ENCODE measurements at regions not wholly inside any gene's neighbourhood (a gene's known extent, or its start where the extent isn't known, plus 50 kb on each side); places are given as distances from the start of the nearest gene placed in this dataset.

DNA sequence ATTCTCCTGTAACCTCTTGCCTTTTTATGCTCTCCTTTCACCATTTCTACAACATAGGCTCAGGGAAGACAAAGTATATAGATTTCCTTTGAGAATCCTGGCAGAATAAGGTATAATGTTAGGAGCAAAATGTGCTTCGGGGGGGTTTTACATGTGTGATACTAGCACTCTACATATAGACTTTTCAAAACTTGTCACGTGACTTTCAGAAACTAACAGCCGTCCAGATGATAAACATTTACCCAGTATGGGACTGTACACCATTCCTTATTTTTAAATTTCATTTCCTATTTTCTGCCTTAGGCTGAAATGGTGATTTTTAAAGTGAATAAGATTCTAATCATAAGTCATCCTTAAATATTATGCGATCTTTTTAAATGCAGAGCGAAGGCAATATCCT, 420.4 kb upstream of the PITX2 start:
- H3K27ac ChIP-seq (ENCODE audit: low read length): no peak overlapping the region
- no peak overlapping the region for H3K4me3 ChIP-seq (ENCODE audit: low read length)
- WGBS (ENCODE audit: insufficient coverage, insufficient read length): no CpG with 5 or more reads among the region's 5 CpGs
- no peaks in the 10 kb centered on the region for H3K4me1 ChIP-seq (ENCODE audit: control insufficient read depth, insufficient read depth, low read length)
- no peaks in the 10 kb centered on the region for H3K36me3 ChIP-seq (ENCODE audit: control insufficient read depth, insufficient read depth, low read length)
- H3K9me3 ChIP-seq (ENCODE audit: control insufficient read depth, insufficient read depth, low read length): no peaks in the 10 kb centered on the region
- DNase-seq (ENCODE audit: low read depth, low spot score): no peak
- H3K27me3 ChIP-seq (ENCODE audit: control insufficient read depth, insufficient read depth, low read length): no peaks in the 10 kb centered on the region

- WGBS (ENCODE audit: insufficient coverage, insufficient read length): no CpG with 5 or more reads among the region's 2 CpGs
- no peaks in the 10 kb centered on the region for H3K27me3 ChIP-seq (ENCODE audit: control insufficient read depth, insufficient read depth, low read length)
These were observed 423.1 kb upstream of the PITX2 start for GRCh38 chr4:111045992-111046391.

GRCh38 chr4:111046811-111047210, 423.9 kb upstream of the PITX2 start:
- Histone ChIP-seq H3K9me3 (ENCODE audit: control insufficient read depth, insufficient read depth, low read length) (no peaks in the 10 kb centered on the region), H3K27ac (ENCODE audit: low read length) (no peak overlapping the region), H3K36me3 (ENCODE audit: control insufficient read depth, insufficient read depth, low read length) (no peaks in the 10 kb centered on the region), H3K27me3 (ENCODE audit: control insufficient read depth, insufficient read depth, low read length) (no peaks in the 10 kb centered on the region), H3K4me3 (ENCODE audit: low read length) (no peak overlapping the region), H3K4me1 (ENCODE audit: control insufficient read depth, insufficient read depth, low read length) (no peaks in the 10 kb centered on the region)
- 100% methylated on average over 2 of the region's 2 CpGs for WGBS (ENCODE audit: insufficient coverage, insufficient read length)
- no peak for DNase-seq (ENCODE audit: low read depth, low spot score)

More at GRCh38 chr4:111045992-111046391, 423.1 kb upstream of the PITX2 start:
- Histone ChIP-seq H3K9me3 (ENCODE audit: control insufficient read depth, insufficient read depth, low read length) (no peaks in the 10 kb centered on the region), H3K4me3 (ENCODE audit: low read length) (no peak overlapping the region), H3K27ac (ENCODE audit: low read length) (no peak overlapping the region), H3K4me1 (ENCODE audit: control insufficient read depth, insufficient read depth, low read length) (no peaks in the 10 kb centered on the region), H3K36me3 (ENCODE audit: control insufficient read depth, insufficient read depth, low read length) (no peaks in the 10 kb centered on the region)
- DNase-seq (ENCODE audit: low read depth, low spot score): no peak

DNA sequence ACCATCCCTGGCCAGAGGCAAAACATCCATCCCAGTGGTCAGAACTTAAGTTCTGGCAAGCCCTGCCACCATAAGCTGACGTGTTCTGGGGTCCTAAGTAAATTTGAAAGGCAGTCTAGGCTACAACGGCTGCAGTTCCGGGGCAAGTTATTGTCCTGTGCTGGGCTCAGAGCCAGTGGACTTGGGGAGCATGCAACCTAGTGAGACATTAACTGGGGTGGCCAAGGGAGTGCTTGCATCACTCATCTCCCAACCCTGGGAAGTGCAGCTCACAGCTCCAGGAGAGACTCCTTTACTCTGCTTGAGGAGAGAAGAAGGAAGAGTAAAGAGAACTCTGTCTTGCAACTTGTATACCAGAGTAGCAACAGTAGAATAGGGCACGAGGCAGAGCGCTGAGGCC, 425.4 kb upstream of the PITX2 start:
- no CpG with 5 or more reads among the region's 5 CpGs for WGBS (ENCODE audit: insufficient coverage, insufficient read length)
- Histone ChIP-seq H3K36me3 (ENCODE audit: control insufficient read depth, insufficient read depth, low read length) (no peaks in the 10 kb centered on the region), H3K9me3 (ENCODE audit: control insufficient read depth, insufficient read depth, low read length) (no peaks in the 10 kb centered on the region)

GRCh38 chr4:111064342-111064993, 441.6 kb upstream of the PITX2 start:
- Histone ChIP-seq H3K36me3 (ENCODE audit: control insufficient read depth, insufficient read depth, low read length) (no peaks in the 10 kb centered on the region), H3K27ac (ENCODE audit: low read length) (no peak overlapping the region), H3K9me3 (ENCODE audit: control insufficient read depth, insufficient read depth, low read length) (no peaks in the 10 kb centered on the region), H3K4me1 (ENCODE audit: control insufficient read depth, insufficient read depth, low read length) (no peaks in the 10 kb centered on the region), H3K27me3 (ENCODE audit: control insufficient read depth, insufficient read depth, low read length) (no peaks in the 10 kb centered on the region), H3K4me3 (ENCODE audit: low read length) (no peak overlapping the region)
- no peak for DNase-seq (ENCODE audit: low read depth, low spot score)
- no CpG with 5 or more reads among the region's 4 CpGs for WGBS (ENCODE audit: insufficient coverage, insufficient read length)

More for the DNA sequence above, 425.4 kb upstream of the PITX2 start:
- H3K4me1 ChIP-seq (ENCODE audit: control insufficient read depth, insufficient read depth, low read length): no peaks in the 10 kb centered on the region
- DNase-seq (ENCODE audit: low read depth, low spot score): no peak
- H3K27ac ChIP-seq (ENCODE audit: low read length): no peak overlapping the region
- no peaks in the 10 kb centered on the region for H3K27me3 ChIP-seq (ENCODE audit: control insufficient read depth, insufficient read depth, low read length)
- no peak overlapping the region for H3K4me3 ChIP-seq (ENCODE audit: low read length)

- no peak for DNase-seq (ENCODE audit: low read depth, low spot score)
- Histone ChIP-seq H3K4me3 (ENCODE audit: low read length) (no peak overlapping the region), H3K9me3 (ENCODE audit: control insufficient read depth, insufficient read depth, low read length) (no peaks in the 10 kb centered on the region), H3K36me3 (ENCODE audit: control insufficient read depth, insufficient read depth, low read length) (no peaks in the 10 kb centered on the region), H3K4me1 (ENCODE audit: control insufficient read depth, insufficient read depth, low read length) (no peaks in the 10 kb centered on the region), H3K27ac (ENCODE audit: low read length) (no peak overlapping the region), H3K27me3 (ENCODE audit: control insufficient read depth, insufficient read depth, low read length) (no peaks in the 10 kb centered on the region)
- no CpG with 5 or more reads among the region's 2 CpGs for WGBS (ENCODE audit: insufficient coverage, insufficient read length)
These were observed 443.1 kb upstream of the PITX2 start for GRCh38 chr4:111066001-111066400.

DNA sequence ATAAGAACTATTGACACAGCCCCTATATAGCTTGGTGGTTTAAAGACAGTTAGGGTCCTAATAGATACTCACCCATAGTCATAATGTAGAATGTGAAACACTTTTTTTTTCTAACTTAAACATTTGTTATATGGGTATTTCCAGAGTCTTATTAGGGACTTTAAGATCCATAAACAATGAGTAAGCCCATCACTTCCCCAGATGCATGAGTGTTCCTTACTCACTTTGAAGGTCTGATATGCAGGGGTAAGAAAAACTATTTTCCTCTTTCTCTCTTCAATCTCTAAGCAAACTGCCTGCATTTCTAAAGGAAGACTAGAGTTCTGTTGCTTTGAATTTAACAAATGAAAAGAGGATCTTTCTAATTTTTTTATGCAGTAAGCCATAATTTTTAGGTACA, 443.6 kb upstream of the PITX2 start:
- no peaks in the 10 kb centered on the region for H3K9me3 ChIP-seq (ENCODE audit: control insufficient read depth, insufficient read depth, low read length)
- no peak overlapping the region for H3K4me3 ChIP-seq (ENCODE audit: low read length)
- H3K27me3 ChIP-seq (ENCODE audit: control insufficient read depth, insufficient read depth, low read length): no peaks in the 10 kb centered on the region
- no peaks in the 10 kb centered on the region for H3K36me3 ChIP-seq (ENCODE audit: control insufficient read depth, insufficient read depth, low read length)
- no peaks in the 10 kb centered on the region for H3K4me1 ChIP-seq (ENCODE audit: control insufficient read depth, insufficient read depth, low read length)
- no peak overlapping the region for H3K27ac ChIP-seq (ENCODE audit: low read length)
- no peak for DNase-seq (ENCODE audit: low read depth, low spot score)

DNA sequence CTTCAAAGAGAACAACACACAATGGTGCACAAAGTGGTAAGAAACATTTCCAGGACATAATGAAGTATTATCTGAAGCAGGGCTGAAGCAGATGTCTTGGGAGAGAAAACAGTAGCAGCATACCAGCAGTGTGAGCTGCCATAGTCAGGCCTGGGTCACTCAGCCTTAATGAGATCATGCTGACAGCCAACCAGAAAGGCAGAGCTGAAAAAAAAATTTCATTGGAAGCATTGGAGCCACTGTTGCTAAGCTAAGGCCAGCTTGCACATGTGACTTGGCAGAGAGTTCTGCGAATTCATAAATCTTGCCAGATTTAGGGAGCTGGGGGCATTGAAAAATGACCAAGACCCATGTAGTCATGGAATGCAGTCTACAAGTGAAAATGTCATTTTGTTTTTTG, 444.0 kb upstream of the PITX2 start:
- no peak overlapping the region for H3K27ac ChIP-seq (ENCODE audit: low read length)
- WGBS (ENCODE audit: insufficient coverage, insufficient read length): no CpG with 5 or more reads among the region's 1 CpG
- H3K4me3 ChIP-seq (ENCODE audit: low read length): no peak overlapping the region
- no peaks in the 10 kb centered on the region for H3K9me3 ChIP-seq (ENCODE audit: control insufficient read depth, insufficient read depth, low read length)
- no peaks in the 10 kb centered on the region for H3K36me3 ChIP-seq (ENCODE audit: control insufficient read depth, insufficient read depth, low read length)
- H3K27me3 ChIP-seq (ENCODE audit: control insufficient read depth, insufficient read depth, low read length): no peaks in the 10 kb centered on the region
- no peaks in the 10 kb centered on the region for H3K4me1 ChIP-seq (ENCODE audit: control insufficient read depth, insufficient read depth, low read length)
- DNase-seq (ENCODE audit: low read depth, low spot score): no peak

DNA sequence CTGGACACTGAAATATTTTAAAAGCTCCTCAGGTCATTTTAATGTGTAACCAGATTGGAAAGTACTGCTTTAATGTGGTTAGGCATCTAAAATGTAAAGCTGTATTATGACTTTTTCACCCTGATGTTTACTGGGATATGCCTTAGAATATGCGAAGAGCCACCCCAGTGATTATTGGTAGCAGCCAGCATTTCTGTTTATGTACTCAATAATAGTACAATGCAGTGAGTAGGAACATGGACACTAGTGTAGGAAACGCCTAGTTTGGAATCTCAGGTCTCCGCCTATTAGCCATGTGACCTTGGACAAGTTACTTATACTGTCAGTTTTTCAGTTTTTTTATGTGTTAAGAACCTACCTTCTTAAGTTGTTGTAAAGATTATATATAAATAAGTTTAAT, 446.0 kb upstream of the PITX2 start:
- Histone ChIP-seq H3K27ac (ENCODE audit: low read length) (no peak overlapping the region), H3K9me3 (ENCODE audit: control insufficient read depth, insufficient read depth, low read length) (no peaks in the 10 kb centered on the region), H3K36me3 (ENCODE audit: control insufficient read depth, insufficient read depth, low read length) (no peaks in the 10 kb centered on the region), H3K4me3 (ENCODE audit: low read length) (no peak overlapping the region), H3K4me1 (ENCODE audit: control insufficient read depth, insufficient read depth, low read length) (no peaks in the 10 kb centered on the region), H3K27me3 (ENCODE audit: control insufficient read depth, insufficient read depth, low read length) (no peaks in the 10 kb centered on the region)
- no peak for DNase-seq (ENCODE audit: low read depth, low spot score)
- WGBS (ENCODE audit: insufficient coverage, insufficient read length): no CpG with 5 or more reads among the region's 3 CpGs

GRCh38 chr4:111070390-111070789, 447.5 kb upstream of the PITX2 start:
- Histone ChIP-seq H3K4me1 (ENCODE audit: control insufficient read depth, insufficient read depth, low read length) (0 out of 2 replicates have a peak, but pooled peaks cover 2% of the 10 kb centered on the region), H3K36me3 (ENCODE audit: control insufficient read depth, insufficient read depth, low read length) (no peaks in the 10 kb centered on the region), H3K9me3 (ENCODE audit: control insufficient read depth, insufficient read depth, low read length) (no peaks in the 10 kb centered on the region), H3K27ac (ENCODE audit: low read length) (no peak overlapping the region), H3K27me3 (ENCODE audit: control insufficient read depth, insufficient read depth, low read length) (no peaks in the 10 kb centered on the region), H3K4me3 (ENCODE audit: low read length) (no peak overlapping the region)
- no peak for DNase-seq (ENCODE audit: low read depth, low spot score)
- no CpG with 5 or more reads among the region's 4 CpGs for WGBS (ENCODE audit: insufficient coverage, insufficient read length)

GRCh38 chr4:111074523-111075114, 451.7 kb upstream of the PITX2 start:
- H3K27ac ChIP-seq (ENCODE audit: low read length): no peak overlapping the region
- WGBS (ENCODE audit: insufficient coverage, insufficient read length): no CpG with 5 or more reads among the region's 12 CpGs
- no peak overlapping the region for H3K4me3 ChIP-seq (ENCODE audit: low read length)
- H3K4me1 ChIP-seq (ENCODE audit: control insufficient read depth, insufficient read depth, low read length): 0 out of 2 replicates have a peak, but pooled peaks cover 2% of the 10 kb centered on the region
- no peaks in the 10 kb centered on the region for H3K9me3 ChIP-seq (ENCODE audit: control insufficient read depth, insufficient read depth, low read length)
- DNase-seq (ENCODE audit: low read depth, low spot score): no peak
- H3K36me3 ChIP-seq (ENCODE audit: control insufficient read depth, insufficient read depth, low read length): no peaks in the 10 kb centered on the region
- H3K27me3 ChIP-seq (ENCODE audit: control insufficient read depth, insufficient read depth, low read length): no peaks in the 10 kb centered on the region

Data from iPS DF 6.9 (cell line).